Thyroid gland (tissue), 4 donors: ENCODE measurements at regions not wholly inside any gene's neighbourhood (a gene's known extent, or its start where the extent isn't known, plus 50 kb on each side); places are given as distances from the start of the nearest gene placed in this dataset.

Experiments
- DNase-seq, 2 donors: peaks; one replicate each; pipeline ENCODE4 v3.0.0-alpha.2; 2019
- H3K27ac ChIP-seq, 3 donors: fragments of 200-600 bp; sonication (generic); 1 replicate in 2 of 3; 2 replicates in 1 of 3; pipeline ENCODE4 v1.5.1; 2016 to 2019; ENCODE audit warnings: mild to moderate bottlenecking in 1 of 3, moderate library complexity in 1 of 3
- H3K27me3 ChIP-seq: fragments of 200-600 bp; sonication (generic); one replicate; pipeline ENCODE4 v1.5.1; 2019
- H3K36me3 ChIP-seq, 2 donors: fragments of 200-600 bp; sonication (generic); one replicate each; pipeline ENCODE4 v1.5.1; 2016 to 2019
- H3K4me1 ChIP-seq, 2 donors: fragments of 200-600 bp; sonication (generic); one replicate each; pipeline ENCODE4 v1.5.1; 2017 to 2019
- H3K4me3 ChIP-seq, 3 donors: fragments of 200-600 bp; sonication (generic); replicated peaks in 1 of 3; 1 replicate in 2 of 3; 2 replicates in 1 of 3; pipeline ENCODE4 v1.5.1; 2016; ENCODE audit warnings: mild to moderate bottlenecking in 1 of 3
- H3K9me3 ChIP-seq: fragments of 200-600 bp; sonication (generic); one replicate; pipeline ENCODE4 v1.5.1; 2017
- POLR2A ChIP-seq, 2 donors: fragments of 450-650 bp; IDR thresholded peaks; one replicate each; pipeline ENCODE4 v1.6.1; 2017; ENCODE audit warnings: antibody characterized with exemption in 2 of 2, mild to moderate bottlenecking in 2 of 2, moderate library complexity in 1 of 2
- WGBS, 2 donors: methylation state at CpG; one replicate each; pipeline ENCODE4 v1.1.5; 2017; 5-methylcytosine and 5-hydroxymethylcytosine counted together
- intact Hi-C: fragments of 100-400 bp; cut with DNase I; formaldehyde crosslinking; loops from one replicate; pipeline ENCODE4 v1.15.1; 2023
- TF ChIP-seq, protein P1 (sequence below), 6 experiments: fragments of 200-600 bp in 3 of 6; fragments of 450-650 bp in 3 of 6; sonication (generic) in 3 of 6; IDR thresholded peaks; one replicate each; pipeline ENCODE4 v1.5.1; 2016 to 2019; ENCODE audit warnings: antibody characterized with exemption in 6 of 6, mild to moderate bottlenecking in 2 of 6, inconsistent platforms in 1 of 6, moderate library complexity in 1 of 6

DNA sequence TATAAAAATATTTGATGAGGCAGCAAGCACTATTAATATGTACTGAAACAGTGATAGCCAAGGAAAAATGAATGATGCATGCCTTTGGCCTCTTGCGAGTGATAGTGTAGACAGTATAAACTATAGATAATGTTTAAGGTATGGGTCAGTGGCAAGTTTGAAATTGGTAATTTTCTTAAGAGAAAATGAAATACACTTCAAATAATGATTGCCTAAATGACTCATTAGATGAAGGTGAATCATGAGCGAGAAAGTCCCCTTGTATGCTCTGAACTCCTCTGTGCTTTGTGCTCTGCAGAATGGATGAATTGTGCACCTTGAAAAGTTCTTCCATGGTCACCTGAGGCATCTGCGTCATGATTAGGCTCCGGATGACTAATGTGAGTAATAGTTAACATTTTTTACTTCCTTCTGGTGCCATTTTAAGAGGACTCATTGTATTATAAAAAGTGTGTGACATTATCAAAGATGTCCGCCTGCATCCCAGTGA lies 84.9 kb upstream of the RTL1 start:
- Histone ChIP-seq H3K36me3 (no peaks in the 10 kb centered on the region), H3K27me3 (no peaks in the 10 kb centered on the region), H3K4me3 (no peak overlapping the region), H3K4me1 (no peaks in the 10 kb centered on the region), H3K9me3 (no peaks in the 10 kb centered on the region), H3K27ac (no peak overlapping the region)
- WGBS, 2 donors = 78 to 88% methylated on average over 5 of the region's 5 CpGs
- TF ChIP-seq, protein P1, sequence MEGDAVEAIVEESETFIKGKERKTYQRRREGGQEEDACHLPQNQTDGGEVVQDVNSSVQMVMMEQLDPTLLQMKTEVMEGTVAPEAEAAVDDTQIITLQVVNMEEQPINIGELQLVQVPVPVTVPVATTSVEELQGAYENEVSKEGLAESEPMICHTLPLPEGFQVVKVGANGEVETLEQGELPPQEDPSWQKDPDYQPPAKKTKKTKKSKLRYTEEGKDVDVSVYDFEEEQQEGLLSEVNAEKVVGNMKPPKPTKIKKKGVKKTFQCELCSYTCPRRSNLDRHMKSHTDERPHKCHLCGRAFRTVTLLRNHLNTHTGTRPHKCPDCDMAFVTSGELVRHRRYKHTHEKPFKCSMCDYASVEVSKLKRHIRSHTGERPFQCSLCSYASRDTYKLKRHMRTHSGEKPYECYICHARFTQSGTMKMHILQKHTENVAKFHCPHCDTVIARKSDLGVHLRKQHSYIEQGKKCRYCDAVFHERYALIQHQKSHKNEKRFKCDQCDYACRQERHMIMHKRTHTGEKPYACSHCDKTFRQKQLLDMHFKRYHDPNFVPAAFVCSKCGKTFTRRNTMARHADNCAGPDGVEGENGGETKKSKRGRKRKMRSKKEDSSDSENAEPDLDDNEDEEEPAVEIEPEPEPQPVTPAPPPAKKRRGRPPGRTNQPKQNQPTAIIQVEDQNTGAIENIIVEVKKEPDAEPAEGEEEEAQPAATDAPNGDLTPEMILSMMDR (IDR thresholded peaks at IDR 0.05) = no peak
- TF ChIP-seq POLR2A (IDR thresholded peaks at IDR 0.05) = no peak
- no peak for DNase-seq
- intact Hi-C loops = no loop called here

DNA sequence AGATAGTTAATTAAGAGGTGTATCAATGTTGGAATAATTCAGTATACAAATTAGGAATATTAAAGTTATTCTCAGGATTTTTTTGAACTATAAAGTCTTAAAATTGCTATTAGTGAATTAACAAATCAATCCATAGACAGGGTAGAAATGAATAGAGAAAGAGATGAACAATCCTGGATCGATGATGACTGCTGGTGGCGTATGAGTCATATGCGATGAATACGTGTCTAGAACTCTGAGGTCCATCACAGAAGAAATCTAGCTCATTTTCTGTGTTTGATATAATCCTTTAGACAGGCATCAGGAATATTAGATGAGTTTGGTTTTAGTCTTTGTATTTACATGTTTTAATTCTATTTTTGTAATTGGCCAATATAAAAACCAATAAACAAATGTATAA lies 85.4 kb upstream of the RTL1 start:
- intact Hi-C loops = no loop called here
- Histone ChIP-seq H3K4me1 (no peaks in the 10 kb centered on the region), H3K27me3 (no peaks in the 10 kb centered on the region), H3K4me3 (no peak overlapping the region), H3K27ac (no peak overlapping the region), H3K36me3 (no peaks in the 10 kb centered on the region), H3K9me3 (no peaks in the 10 kb centered on the region)
- WGBS, 2 donors = 92 to 93% methylated on average over 4 of the region's 4 CpGs
- no peak for DNase-seq
- no peak for TF ChIP-seq POLR2A (IDR thresholded peaks at IDR 0.05)
- TF ChIP-seq, protein P1 (IDR thresholded peaks at IDR 0.05) = no peak

DNA sequence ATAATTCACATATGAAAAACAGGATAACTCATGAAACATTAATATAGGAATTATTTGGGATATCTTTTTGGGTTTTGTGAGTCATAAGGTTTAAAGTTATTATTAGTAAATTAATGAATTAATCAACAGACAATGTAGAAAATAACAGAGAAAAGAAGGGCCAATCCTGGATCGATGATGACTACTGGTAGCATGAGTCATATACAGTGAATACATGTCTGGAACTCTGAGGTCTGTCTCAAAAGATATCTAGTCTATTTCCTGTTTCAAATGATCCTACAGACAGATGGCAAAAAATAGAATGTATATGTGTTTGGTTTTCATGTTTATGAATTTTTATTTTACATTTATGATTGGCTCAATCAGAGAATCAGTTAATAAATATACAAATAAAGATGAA lies 86.4 kb upstream of the RTL1 start:
- DNase-seq = no peak
- Histone ChIP-seq H3K9me3 (no peaks in the 10 kb centered on the region), H3K27me3 (no peaks in the 10 kb centered on the region), H3K36me3 (no peaks in the 10 kb centered on the region), H3K4me3 (no peak overlapping the region), H3K4me1 (no peaks in the 10 kb centered on the region), H3K27ac (no peak overlapping the region)
- 89 to 91% methylated on average over 1 of the region's 1 CpG for WGBS, 2 donors
- intact Hi-C loops = no loop called here
- no peak for TF ChIP-seq POLR2A (IDR thresholded peaks at IDR 0.05)
- TF ChIP-seq, protein P1 (IDR thresholded peaks at IDR 0.05) = no peak

DNA sequence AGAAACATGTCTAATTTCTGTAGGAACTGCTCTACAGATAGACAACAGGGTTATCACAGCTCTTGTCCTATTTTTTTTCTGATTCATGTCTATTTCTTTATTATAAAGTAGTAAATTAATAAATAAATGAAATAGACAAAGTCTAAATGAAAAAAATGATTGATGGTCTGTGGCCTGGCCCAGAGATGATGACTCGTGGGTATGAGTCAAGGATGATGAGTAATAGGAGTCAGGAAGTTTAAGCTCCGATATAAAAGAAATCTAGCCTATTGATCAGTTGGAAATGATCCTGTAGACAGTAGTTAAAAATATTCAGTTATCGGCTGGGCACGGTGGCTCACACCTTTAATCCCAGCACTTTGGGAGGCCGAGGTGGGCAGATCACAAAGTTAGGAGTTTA lies 90.6 kb upstream of the RTL1 start:
- H3K4me1 ChIP-seq = no peaks in the 10 kb centered on the region
- 84 to 90% methylated on average over 5 of the region's 5 CpGs for WGBS, 2 donors
- intact Hi-C loops = no loop called here
- no peak for TF ChIP-seq POLR2A (IDR thresholded peaks at IDR 0.05)
- TF ChIP-seq, protein P1 (IDR thresholded peaks at IDR 0.05) = no peak
- H3K27me3 ChIP-seq = no peaks in the 10 kb centered on the region
- DNase-seq = no peak
- no peaks in the 10 kb centered on the region for H3K9me3 ChIP-seq
- H3K36me3 ChIP-seq = no peaks in the 10 kb centered on the region
- H3K27ac ChIP-seq = no peak overlapping the region
- H3K4me3 ChIP-seq = no peak overlapping the region

DNA sequence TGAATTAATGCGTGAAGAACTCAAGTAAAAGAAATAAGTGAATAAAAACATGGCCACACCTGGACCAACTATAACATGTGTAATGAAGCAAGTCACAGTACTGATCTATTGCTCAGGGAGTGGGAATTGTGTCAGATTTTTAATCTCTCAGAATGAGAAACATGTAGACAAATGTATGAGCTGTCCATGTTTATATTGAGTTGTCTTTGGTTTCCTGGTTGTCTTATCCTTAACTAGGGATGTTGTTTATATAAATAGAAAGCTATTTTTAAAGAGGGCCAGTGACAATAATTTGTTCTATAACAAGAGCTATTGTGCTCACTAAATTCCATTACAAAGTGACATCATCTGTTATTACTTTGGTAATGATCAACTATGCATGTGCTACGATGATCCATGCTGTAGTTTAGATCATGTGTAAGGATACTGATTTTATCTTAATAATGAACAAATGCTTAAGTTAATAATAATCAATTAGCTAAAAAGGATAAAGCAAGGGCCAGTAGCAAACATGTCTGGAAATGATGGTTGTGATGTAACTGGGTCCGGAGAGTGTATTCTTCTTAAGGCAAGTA lies 91.3 kb upstream of the RTL1 start:
- Histone ChIP-seq H3K4me1 (no peaks in the 10 kb centered on the region), H3K9me3 (no peaks in the 10 kb centered on the region), H3K36me3 (no peaks in the 10 kb centered on the region), H3K27me3 (no peaks in the 10 kb centered on the region), H3K4me3 (no peak overlapping the region), H3K27ac (no peak overlapping the region)
- intact Hi-C loops = no loop called here
- WGBS, 2 donors = 90 to 92% methylated on average over 3 of the region's 3 CpGs
- DNase-seq = no peak
- TF ChIP-seq POLR2A (IDR thresholded peaks at IDR 0.05) = no peak
- TF ChIP-seq, protein P1 (IDR thresholded peaks at IDR 0.05) = no peak
